ENCODE measurements at regions not wholly inside any gene's neighbourhood (a gene's known extent, or its start where the extent isn't known, plus 50 kb on each side); places are given as distances from the start of the nearest gene placed in this dataset.

- no peak for TF ChIP-seq CTCF (IDR thresholded peaks at IDR 0.05)
- TF ChIP-seq POLR2A (IDR thresholded peaks at IDR 0.05), result no peak
- Histone ChIP-seq H3K36me3 (no peaks in the 10 kb centered on the region), H3K9me3 (no peaks in the 10 kb centered on the region), H3K4me3 (no peak overlapping the region), H3K4me1 (no peaks in the 10 kb centered on the region), H3K27ac (no peak overlapping the region), H3K27me3 (no peaks in the 10 kb centered on the region)
- DNase-seq, result no peak
Observed at GRCh38 chrY:7240101-7240500, 328.5 kb upstream of the AMELY start.

- H3K4me1 ChIP-seq, result no peaks in the 10 kb centered on the region
- no peak for TF ChIP-seq CTCF (IDR thresholded peaks at IDR 0.05)
- TF ChIP-seq POLR2A (IDR thresholded peaks at IDR 0.05), result no peak
- no peaks in the 10 kb centered on the region for H3K9me3 ChIP-seq
- H3K36me3 ChIP-seq, result no peaks in the 10 kb centered on the region
- no peak for DNase-seq
- H3K4me3 ChIP-seq, result no peak overlapping the region
- H3K27me3 ChIP-seq, result no peaks in the 10 kb centered on the region
- H3K27ac ChIP-seq, result no peak overlapping the region
Observed at GRCh38 chrY:7211971-7212370, 300.4 kb upstream of the AMELY start.

DNA sequence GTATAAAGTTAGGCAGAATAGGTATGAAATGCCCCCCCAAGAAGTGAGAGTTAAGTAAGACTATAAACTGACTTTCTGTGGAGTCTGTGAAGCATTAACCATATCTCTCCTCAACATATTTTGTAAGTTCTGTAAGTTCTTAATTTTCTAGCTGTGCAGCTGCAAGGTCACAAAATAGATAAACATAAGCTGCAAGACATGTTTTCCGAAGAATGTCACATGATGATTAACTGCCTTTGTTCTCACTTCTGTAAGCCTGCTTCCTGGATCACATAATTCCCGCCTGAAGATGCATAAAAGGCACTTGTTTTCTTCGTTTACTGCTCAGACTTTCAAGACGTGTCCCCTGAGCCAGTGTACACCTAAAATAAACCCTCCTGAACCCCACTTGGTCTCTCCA is 292.9 kb upstream of the AMELY start:
- Histone ChIP-seq H3K27ac (no peak overlapping the region), H3K4me1 (no peaks in the 10 kb centered on the region), H3K27me3 (no peaks in the 10 kb centered on the region), H3K9me3 (no peaks in the 10 kb centered on the region), H3K36me3 (no peaks in the 10 kb centered on the region), H3K4me3 (no peak overlapping the region)
- DNase-seq, result no peak
- no peak for TF ChIP-seq POLR2A (IDR thresholded peaks at IDR 0.05)
- no peak for TF ChIP-seq CTCF (IDR thresholded peaks at IDR 0.05)

GRCh38 chrY:7182591-7182990 is 271.0 kb upstream of the AMELY start:
- no peaks in the 10 kb centered on the region for H3K27me3 ChIP-seq
- H3K9me3 ChIP-seq, result no peaks in the 10 kb centered on the region
- no peaks in the 10 kb centered on the region for H3K4me1 ChIP-seq
- no peak overlapping the region for H3K27ac ChIP-seq
- DNase-seq, result no peak
- no peaks in the 10 kb centered on the region for H3K36me3 ChIP-seq
- H3K4me3 ChIP-seq, result no peak overlapping the region
- no peak for TF ChIP-seq CTCF (IDR thresholded peaks at IDR 0.05)
- no peak for TF ChIP-seq POLR2A (IDR thresholded peaks at IDR 0.05)

- TF ChIP-seq CTCF (IDR thresholded peaks at IDR 0.05) (no peak), POLR2A (IDR thresholded peaks at IDR 0.05) (no peak)
- Histone ChIP-seq H3K27ac (no peak overlapping the region), H3K9me3 (no peaks in the 10 kb centered on the region), H3K36me3 (no peaks in the 10 kb centered on the region), H3K27me3 (no peaks in the 10 kb centered on the region), H3K4me1 (no peaks in the 10 kb centered on the region), H3K4me3 (no peak overlapping the region)
- no peak for DNase-seq
Observed at GRCh38 chrY:7177631-7178030, 266.1 kb upstream of the AMELY start.

DNA sequence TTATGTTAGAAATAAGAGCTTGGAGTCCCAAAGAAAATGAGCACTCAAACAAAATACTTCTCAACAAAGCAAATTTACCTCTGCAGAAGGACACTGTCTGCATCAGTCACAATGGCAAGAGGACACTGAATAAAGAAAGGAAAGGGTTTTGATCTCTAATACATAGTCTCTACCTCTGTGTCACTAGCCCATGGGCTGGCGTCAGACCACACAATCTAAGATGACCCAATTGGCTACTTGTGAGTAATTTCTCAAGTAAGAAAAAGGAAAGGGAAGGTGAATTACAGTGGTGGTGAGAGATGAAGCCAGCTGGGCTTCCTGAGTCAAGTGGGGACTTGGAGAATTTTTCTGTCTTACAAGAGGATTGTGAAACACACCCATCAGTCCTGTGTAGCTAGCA is 257.9 kb upstream of the AMELY start:
- Histone ChIP-seq H3K4me1 (no peaks in the 10 kb centered on the region), H3K27ac (no peak overlapping the region), H3K9me3 (no peaks in the 10 kb centered on the region), H3K4me3 (no peak overlapping the region), H3K27me3 (no peaks in the 10 kb centered on the region), H3K36me3 (no peaks in the 10 kb centered on the region)
- DNase-seq, result no peak
- TF ChIP-seq CTCF (IDR thresholded peaks at IDR 0.05) (no peak), POLR2A (IDR thresholded peaks at IDR 0.05) (no peak)
